CD4-positive, alpha-beta T cell treated with Interferon alpha-2 for 1 hour (primary cell): ENCODE measurements at regions not wholly inside any gene's neighbourhood (a gene's known extent, or its start where the extent isn't known, plus 50 kb on each side); places are given as distances from the start of the nearest gene placed in this dataset.
A peak's percentile ranks its signal among the peaks of the same experiment; 100 is the strongest.

ENCODE experiments used
- DNase-seq, 2 donors: peaks; one replicate each; pipeline ENCODE4 v3.0.0-alpha.2; 2020 to 2022

DNA sequence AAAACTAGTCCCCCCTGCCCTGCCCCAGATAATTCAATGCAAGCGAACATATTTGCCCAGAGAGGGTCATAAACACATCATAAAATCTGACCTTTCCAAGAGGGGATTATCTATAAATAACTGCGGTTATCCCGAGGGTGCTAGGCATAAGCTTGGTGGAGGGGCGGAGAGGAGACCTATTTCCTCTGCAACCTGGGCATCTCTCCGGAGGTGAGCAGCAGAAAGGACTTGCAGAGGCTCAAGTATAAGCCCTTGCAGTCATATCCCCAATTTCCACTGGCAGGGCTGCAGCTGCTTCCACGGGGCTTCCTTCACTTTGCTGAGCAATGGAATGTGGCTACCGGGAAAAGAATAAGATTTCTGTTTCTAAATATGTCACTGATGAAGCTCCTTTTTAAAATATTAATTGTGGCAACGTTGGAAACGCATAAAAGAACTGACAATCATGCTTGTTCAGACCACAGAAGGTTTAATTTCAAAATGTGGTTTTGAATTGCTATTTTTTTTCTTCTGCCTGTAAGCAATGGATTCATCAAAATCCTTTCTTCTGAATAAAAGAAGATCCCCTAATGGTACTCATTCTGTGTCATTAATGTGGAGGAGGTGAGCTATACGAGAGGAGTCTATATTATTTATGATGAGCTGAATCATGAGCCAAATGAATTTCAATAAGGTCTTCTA lies 268.9 kb upstream of the ATP2B1 start:
- DNase-seq: no peak

DNA sequence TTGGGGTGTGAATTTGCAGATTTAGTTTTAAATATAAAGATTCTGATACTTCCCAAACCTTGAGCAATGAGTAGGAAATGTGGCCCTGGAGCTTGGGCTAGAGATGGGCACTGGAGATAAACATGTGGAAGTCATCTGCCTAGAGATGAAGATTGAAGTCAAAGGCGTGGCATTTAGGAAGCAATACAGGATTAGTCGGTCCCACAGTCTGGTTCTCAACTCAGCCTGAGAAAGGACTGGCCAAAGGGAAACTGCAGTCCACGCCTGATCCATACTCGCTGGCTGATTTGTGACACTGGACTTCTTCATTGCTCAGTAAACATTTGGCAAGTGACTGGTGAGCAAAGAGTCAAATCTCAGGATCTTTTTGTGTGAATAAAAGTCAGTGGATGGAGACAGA lies 268.2 kb upstream of the ATP2B1 start:
- DNase-seq: no peak

DNA sequence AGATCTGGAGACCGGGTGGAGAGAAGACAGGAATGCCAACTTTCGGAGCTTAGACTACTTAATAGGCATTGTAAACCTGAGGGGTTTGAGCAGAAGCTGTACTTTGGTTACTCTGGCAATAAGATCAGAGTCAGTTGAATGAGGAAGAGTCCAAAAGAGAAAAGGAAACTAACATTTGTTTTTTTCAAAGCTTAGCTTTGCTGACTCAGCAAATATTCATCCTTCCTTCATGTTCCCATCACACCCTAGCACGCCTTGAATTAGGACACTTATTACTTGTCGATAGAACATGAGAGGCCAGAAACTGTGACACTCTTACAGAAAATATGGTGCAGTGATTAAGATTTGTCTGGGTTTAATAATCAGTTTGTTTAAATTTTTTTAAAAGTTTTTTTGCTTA lies 266.9 kb upstream of the ATP2B1 start:
- no peak for DNase-seq

DNA sequence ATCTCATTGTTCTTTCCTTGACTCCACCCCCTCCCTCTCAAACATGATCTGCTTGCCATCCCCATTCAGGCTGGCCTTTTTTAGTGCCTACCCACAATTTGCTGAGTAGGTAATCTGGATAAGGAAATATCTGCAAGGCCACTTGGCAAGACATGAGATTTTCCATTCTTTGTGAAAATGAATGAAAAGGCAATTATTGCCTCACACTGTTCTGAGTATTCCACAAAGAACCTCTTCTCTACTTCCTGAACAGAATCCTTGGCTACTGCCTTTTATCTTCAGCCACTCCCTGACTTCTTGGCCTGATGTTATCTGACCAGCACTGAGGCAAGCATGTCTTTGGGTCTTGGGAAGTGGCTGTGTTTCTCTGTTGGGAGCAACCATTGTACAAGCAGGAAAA lies 263.2 kb upstream of the ATP2B1 start:
- no peak for DNase-seq

DNA sequence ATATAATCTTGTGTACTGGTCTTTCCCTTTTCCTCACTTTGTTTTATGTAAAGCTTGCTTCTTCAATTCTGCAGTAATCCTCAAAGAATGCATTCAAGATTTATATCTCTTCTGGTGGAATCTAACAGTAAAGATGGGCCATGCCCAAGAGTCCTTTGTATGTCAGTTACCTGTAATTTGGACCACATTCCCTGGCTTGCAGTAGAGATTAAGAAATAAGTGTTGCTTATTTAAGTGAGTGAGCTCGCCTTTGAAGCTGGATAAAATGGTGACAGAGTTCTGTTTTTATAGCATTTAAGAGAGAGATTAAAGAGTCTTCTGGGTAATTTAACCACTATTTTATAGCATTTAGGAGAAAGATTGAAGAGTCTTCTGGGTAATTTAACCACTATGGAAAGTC lies 262.1 kb upstream of the ATP2B1 start:
- DNase-seq: no peak

DNA sequence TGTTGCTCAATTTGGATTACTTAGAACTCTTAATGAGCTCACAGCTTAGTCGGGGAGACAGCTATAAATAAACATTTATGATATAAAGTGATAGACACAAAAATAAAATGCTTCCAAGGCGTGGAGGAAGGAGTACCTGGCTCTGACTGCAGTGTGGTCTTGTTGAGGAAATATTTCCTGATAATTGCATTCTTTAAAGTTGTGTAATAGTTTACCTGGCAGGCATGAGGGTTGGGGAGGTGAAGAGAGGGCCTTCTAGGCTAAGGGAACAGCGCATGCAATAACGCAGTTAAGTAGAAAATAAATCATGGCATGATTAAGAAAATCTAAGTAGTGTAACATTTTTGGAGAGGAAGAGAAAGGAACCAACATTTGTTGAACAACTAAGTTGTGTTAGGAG lies 260.5 kb upstream of the ATP2B1 start:
- no peak for DNase-seq

DNA sequence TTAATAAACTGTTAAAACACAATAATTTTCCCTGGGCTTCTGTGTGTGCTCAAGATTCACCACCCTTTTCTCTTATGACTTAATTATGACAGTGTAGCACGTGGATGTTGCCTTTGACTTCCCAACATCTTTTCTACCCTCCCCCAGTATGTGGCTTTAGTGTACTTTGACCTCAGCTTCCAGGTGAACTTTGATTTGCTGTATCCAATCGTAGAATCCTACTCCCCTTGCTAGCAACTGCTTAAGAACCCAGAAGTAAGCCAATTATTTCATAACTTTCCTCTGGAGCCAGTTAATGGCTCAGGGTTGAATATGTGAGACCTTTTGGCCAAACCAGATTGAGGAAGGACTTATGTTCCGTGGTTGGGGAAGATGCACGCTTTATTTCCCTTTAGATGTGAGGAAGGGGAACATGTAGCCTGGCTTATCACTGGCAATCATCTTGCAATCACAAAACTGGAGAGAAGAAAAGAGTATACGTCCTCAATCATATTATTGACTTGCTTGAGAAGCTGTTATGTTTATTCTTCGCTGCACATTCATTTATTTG lies 259.6 kb upstream of the ATP2B1 start:
- DNase-seq: no peak

DNA sequence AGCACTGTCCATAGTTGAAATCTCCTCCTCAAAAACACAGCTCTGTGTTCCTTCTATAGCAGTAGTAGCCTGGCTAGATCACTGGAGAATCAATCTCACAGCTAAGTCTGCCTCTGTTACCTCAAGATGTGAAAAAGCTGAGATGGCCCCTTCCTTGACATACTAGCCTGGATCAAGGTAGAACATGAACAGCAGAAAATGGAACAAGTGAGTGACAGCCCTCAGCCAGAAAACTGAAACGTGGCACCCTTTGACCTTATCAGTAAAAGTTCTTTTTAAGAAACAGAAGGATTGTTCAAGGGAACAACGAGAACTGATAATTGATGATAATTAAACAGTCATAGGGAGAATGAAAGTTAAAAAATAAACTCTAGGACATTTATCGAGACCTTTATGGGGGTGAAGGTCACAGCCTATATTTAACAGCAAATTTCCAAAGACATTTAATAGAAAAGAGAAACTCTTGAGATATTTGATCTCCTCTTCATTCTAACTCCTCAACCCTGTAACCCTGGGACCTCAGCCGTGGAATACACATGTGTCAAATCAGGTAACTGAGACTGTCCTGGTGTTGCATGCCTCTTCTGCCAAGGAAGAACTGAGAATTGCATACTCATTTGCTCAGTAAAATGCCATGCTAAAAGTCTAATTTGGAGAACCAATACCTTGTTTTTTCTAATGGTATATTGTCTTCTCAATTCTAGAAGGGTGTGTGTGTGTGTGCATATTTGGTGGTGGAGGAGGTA lies 258.0 kb upstream of the ATP2B1 start:
- DNase-seq: no peak

DNA sequence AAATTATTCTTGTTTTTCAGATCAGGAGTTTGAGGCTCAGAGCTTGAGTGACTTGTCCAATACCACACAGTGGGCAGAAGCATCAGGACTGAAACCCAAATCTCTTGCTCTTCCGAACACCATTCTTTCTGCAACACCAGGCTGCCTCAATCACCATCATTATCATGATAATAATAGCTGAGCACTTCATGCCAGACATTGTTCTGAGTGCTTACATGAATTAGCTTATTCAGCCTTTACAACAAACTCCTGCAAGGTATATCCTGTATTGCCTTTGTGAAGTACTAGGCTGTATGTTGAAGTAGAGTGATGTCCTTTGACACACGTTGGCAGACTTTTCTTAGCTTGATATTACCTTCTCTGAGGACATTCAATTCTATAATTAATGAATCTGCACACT lies 257.4 kb upstream of the ATP2B1 start:
- no peak for DNase-seq

DNA sequence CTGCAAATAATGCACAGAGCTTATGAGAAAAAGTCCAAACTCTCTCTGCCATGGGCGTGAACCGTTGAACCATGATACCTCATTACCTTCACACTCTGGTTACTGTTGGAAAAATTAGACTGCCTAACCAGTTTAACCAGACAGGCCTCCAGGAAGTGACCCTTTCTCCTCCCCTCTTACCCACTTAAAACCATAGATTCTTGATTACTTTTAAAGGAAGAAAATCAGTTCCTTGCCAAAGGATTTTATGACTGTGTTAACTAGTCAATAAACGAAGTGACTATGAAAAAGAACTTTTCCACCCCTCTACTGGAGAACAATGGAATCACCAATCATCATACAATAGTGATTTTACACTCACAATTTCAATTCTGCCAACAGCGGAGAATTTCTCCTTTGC lies 254.0 kb upstream of the ATP2B1 start:
- peak in 1 of 2 donors; percentile 26 for DNase-seq

DNA sequence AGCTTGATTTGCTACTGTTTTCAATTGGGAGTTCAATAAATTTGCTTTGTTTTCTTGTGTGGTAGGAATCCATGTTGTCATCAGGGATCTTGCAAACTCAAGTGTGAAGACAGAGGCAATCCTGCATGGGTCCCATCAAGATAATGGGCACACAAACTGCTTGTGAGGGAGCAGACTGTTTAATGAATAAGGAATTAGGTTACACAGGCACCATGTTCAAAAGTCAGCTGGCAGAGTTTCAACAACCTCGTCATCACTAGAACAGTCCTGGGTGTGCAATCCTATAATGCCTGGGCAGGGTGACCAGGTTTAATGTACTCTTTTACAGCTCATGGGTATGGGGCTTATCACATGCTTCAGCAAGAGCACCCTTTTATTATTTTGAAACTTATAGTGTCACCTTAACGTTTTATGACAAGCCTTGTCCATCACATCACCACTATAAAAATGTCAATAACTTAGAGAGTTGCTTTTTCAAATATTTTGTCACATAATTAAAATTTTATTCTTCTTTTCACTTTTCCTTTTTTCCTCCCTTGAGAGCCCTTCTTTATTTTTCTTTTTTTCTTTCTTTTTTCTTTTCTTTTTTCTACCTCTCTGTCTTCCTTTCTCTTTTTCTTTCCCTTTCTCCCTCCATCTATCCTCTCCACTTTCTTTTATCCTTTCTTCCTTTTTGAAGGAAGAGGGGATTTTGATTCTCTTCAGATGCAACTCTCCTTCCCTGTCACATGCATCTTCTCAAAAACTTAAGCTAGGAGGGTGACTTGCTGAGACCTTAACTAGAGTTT lies 252.2 kb upstream of the ATP2B1 start:
- DNase-seq: no peak

DNA sequence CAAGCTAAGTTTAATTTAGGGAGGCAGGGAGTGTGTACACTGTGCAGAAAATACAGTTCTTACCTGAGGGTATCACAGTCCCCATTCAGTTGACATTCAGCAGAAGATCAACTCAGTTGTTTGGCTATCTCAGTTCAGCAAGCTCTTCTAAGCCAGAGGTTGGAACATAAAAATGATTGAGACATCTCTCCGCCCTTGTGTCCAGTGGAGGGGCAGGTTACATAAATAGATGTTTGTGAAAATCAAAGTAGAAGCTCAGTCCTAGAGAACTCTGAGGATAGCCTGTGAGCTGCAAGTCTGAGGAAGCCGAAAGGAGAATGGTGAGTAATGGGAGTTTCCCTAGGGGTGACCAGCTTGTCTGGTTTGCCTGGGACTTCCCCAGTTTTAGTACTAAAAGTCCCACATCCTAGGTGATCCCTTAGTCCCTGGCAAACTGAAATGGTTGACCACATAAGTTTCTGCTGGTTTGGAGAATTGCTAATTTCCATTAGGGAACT lies 251.4 kb upstream of the ATP2B1 start:
- DNase-seq: peak; percentile 36 to 42

DNA sequence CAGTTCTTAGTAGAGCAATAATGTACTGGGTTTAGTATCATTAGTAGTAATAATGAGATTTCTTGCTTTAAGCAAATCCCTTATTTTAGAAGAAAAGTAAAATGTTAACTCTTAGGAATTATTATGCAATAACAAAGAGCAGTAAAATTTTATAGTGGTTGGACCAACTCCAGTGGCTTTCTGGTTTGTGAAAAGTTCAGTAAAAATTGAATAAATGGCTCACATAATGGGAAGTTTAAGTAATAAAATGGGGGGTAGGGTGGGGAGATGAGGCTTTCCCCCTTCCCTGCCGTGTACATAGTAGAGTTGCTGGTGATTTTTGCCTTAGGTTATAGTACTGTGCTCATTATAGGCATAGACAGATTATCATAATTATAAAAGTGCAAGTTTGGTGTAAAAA lies 250.5 kb upstream of the ATP2B1 start:
- DNase-seq: no peak

DNA sequence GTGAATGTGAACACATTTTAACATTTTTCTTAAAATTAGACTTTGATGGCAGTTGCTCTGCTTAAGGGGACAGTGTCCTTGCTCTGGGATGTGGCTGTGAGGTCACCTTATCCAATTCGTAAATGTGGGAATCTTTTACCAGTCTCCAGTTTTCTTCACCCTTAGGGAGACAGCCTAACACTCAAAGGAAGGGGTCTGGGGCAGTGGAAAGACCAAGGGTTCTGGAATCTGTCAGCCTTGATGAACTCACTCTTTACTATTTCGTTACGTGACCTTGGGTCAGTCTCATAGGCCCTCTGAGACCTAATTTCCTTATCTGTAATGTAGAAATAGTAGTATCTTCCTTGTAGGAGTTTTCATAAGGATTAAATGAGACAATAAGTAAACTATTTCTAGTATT lies 245.6 kb upstream of the ATP2B1 start:
- DNase-seq: no peak

DNA sequence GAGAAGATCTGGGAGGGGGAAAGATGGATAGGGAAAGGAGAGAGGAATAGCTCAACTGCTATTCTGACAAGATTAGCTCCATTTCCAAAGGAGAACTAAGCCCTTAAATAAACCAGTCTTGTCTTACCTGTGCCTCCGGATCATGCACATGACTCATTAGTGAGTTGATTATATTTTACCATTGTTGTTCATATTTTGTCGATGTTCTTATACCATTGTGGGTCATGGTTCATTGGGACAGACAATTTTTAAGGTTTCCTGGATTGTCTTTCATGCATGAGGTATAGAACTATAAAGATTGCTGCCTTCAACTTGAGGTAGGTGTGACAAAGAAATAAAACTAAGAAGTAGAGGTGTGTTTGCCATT lies 243.0 kb upstream of the ATP2B1 start:
- DNase-seq: no peak

DNA sequence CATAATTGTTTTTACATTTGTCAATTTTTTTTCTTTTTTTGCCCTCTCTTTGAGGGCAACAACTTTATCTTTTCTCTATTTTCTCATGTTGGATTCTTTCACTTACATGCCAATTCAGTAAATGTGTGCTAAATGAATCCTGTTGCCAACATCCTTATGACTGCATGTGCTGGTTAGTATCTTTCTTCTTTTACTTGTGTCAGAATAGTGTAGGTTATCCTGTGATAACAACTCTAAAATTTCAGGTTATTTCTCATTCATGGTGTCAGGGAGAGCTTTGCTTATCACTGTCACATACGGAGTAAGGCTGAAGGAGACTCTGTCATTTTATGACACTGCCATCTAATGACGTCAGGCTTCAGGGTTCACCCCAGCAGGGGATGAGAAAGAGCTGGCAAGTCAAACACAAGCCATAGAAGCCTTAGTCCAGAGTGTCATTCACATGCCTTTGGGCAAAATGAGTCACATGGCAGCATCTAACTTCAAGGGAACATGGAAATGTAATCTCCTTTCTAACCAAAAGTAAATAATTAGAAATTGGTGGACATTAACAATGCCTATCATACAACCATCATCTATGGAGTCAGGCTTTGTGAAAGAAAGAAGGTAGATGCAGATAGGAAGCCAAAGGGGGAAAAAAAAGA lies 242.5 kb upstream of the ATP2B1 start:
- peak; percentile 33 to 47 for DNase-seq

DNA sequence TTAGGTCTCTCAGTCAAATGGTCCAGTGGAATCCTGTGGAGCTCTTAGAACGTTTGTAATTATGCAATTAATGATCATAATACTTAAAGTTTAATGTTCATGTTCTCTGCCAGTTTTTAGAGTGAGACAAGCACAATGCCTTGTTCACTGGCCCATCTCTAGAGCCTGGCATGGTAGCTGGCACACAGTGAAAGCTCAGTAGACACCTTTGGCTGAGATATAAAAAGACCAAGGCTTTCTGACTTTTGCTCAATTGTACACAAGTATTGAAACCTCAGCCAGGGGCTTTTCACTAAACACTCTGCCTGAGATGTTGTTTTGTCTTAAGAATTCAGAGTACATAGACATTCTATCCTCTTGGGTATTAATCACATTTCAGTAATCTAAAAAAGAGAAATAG lies 241.8 kb upstream of the ATP2B1 start:
- peak; percentile 12 to 47 for DNase-seq

DNA sequence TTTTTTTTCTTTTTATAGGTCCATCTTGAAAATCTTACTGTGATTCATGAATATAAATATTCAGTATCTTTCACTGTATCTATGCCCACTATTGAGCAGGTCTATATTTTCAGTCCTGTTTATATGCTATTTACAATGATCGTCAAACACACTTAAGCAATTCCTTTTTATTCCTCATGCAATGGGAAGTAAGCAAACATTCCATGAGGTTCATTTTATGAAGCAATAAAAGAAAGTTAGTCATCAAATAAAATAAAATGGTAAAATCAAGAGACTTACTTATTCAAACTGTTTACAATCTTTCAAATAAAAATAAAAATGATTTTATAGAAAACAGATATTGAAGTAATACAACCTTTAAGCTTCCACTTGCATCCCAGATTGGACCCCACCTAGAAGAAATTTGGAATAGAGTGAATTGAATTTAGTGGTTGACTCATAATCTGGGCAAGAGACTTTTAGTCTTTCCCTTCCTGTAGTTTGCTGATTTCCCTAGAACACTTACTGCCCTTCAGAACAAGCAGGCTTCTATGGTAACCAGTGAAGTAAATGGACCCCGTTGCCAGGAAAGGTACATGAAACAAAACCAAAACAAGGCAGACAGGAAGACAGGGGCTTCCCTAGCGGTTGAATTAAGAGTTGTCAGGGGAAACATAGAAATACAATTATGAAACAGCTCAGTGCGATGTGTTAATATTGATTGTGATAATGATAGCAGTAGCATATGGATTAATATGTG lies 241.0 kb upstream of the ATP2B1 start:
- peak; percentile 87 to 94 for DNase-seq

DNA sequence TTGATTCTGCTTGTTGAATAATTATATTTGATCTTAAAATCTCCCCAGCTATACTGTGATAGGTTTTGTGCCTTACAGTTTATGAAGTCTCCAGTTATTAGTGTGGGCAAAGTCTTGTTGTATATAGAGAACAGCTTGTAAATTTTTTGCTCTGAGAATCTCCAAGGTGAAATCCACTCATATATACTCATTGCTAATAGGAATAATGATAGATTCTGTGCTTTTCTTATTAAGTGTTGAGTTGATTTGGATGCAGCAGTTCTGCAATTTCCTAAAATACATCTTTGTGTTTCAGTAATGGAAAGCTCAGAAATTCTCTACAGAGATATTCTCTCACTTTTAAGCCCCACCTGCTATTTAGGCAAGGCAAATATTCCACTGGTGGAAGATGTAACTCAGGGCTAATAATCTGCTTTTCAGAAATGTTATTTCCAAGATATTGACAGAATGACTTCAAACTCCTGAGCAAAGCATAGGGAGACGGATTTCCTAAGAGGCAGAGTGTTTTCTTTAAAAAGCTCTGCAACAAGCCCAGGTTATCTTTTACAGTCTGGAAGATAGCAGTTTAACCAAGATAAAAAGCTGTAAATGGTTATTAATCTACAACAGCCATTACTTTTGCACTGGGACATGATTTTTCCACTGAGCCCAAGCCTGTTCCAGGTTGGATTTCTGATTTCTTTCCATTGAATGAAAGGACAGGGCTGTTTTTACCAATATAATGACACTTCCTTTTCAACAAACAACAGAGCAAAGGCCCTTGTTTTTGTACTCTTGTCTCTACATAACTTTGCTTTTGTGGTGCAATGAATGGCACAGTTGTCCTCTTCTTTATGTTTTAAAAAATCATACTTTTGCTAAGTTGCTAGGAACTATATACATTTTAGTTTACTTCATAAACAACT lies 239.9 kb upstream of the ATP2B1 start:
- DNase-seq: no peak

DNA sequence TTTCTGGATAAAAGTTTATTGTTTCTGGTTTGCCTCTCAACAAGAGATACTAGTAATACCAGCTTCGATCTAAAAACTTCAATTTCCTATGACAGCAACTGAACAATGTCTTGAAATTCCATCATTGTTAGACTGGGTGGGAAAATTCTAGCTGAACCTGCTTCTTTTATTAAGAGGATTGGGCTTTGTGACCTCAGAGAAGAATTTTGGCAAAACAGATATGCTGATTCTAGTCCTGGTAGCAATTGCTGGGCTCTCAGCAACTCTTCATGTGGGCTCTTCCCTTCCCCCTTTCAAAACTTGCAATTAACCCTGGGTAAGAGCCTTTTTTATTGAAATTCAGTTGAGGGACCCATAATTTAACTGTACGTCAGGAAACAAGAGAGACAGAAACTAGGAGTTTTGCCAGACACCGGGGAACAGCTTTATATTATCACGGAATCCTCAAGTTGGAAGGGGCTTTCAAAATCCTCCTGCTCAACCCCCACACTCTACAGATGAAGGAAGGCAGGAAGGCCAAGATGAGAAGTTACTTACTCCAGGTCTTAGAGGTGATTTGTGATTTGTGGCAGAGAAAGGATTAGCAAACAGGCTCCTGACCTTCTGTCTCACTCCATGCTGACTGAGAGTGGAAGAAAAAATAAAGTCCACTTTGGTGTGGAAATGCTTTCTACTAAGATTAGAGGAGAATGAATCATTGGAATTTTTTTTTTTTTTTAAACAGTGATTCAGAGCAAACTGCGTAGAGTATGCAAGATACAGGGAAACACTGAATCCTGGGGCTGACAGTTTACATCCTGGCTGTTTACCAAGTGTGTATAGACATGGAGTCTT lies 239.0 kb upstream of the ATP2B1 start:
- no peak for DNase-seq
